ENCODE measurements at regions not wholly inside any gene's neighbourhood (a gene's known extent, or its start where the extent isn't known, plus 50 kb on each side); places are given as distances from the start of the nearest gene placed in this dataset.

DNA sequence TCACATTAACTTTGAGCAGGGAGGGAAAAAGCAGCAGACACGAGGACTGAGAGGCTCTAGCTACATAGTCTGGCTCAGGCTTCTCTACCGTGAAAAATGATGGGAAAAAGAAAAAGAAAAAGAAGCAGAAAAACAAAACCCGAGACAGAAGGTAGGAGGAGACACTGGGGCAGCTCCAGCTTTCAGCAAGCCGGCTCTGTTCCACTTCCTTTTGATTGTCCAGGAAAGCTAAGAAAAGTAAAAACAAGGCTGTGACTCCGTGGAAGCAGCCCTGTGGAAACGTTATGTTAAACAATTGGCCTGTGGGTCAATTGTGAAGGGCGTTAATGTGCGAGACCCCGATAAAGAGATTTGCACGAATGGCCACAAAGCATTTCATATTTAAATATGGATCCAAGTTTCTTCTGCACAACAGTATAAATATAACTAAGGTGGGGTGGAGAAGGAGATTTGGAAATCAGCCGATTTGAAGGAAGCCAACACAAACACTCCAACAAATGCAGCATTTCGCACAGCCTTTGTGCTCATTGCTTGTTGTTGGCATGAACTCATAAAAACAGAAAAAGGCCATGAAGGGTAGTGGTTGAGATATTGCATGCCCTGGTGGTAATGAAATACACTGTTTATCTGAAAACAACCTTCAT is 236.9 kb upstream of the JAG1 start:
- H3K79me1 ChIP-seq (ENCODE audit: low read depth in 1 of 2, low read length in 2 of 2): no peaks in the 10 kb centered on the region
- peak overlapping the region; percentile 83 for H3K18ac ChIP-seq (ENCODE audit: low read depth, low read length)
- H3K4me3 ChIP-seq (ENCODE audit: insufficient read depth, low read depth, low read length): no peak overlapping the region
- WGBS, 2 experiments (ENCODE audit: extremely low coverage in 2 of 2, insufficient read length in 1 of 2): 27% methylated on average over 5 of the region's 12 CpGs; no CpG with 5 or more reads in 1 of the 2 experiments
- H3K9me3 ChIP-seq (ENCODE audit: control insufficient read depth, insufficient read depth, low read length): peaks cover 2% of the 10 kb centered on the region; the same call in 1 of the 2 replicates
- H3K27ac ChIP-seq (ENCODE audit: insufficient read depth, low read length): no peak overlapping the region
- H3K9me1 ChIP-seq (ENCODE audit: insufficient read depth, low read length): no peaks in the 10 kb centered on the region
- peak overlapping the region; percentile 19; the same call in 1 of the 2 replicates for H3K4me2 ChIP-seq (ENCODE audit: low read depth, low read length)
- H4K5ac ChIP-seq (ENCODE audit: low read depth, low read length): 0 out of 2 replicates have a peak overlapping the region, but pooled peaks have one; percentile 4
- no peak overlapping the region for H4K91ac ChIP-seq (ENCODE audit: insufficient read depth, low read depth, low read length)
- H3K27me3 ChIP-seq (ENCODE audit: control insufficient read depth, insufficient read depth, low read length): no peaks in the 10 kb centered on the region
- no peaks in the 10 kb centered on the region for H3K36me3 ChIP-seq (ENCODE audit: control insufficient read depth, insufficient read depth, low read length)
- TF ChIP-seq RCOR1 (IDR thresholded peaks at IDR 0.05; ENCODE audit: insufficient replicate concordance, low read length): no peak
- no peak for TF ChIP-seq MAFK (IDR thresholded peaks at IDR 0.05; ENCODE audit: low read depth, low read length)
- no peak for TF ChIP-seq MAZ (IDR thresholded peaks at IDR 0.05; ENCODE audit: borderline replicate concordance, low read depth, low read length)
- TF ChIP-seq CEBPB (IDR thresholded peaks at IDR 0.05; ENCODE audit: low read depth, low read length): no peak
- TF ChIP-seq RAD21 (IDR thresholded peaks at IDR 0.05; ENCODE audit: low read length): no peak
- no peak for TF ChIP-seq BHLHE40 (IDR thresholded peaks at IDR 0.05; ENCODE audit: low read depth, low read length)
- TF ChIP-seq, protein P1, sequence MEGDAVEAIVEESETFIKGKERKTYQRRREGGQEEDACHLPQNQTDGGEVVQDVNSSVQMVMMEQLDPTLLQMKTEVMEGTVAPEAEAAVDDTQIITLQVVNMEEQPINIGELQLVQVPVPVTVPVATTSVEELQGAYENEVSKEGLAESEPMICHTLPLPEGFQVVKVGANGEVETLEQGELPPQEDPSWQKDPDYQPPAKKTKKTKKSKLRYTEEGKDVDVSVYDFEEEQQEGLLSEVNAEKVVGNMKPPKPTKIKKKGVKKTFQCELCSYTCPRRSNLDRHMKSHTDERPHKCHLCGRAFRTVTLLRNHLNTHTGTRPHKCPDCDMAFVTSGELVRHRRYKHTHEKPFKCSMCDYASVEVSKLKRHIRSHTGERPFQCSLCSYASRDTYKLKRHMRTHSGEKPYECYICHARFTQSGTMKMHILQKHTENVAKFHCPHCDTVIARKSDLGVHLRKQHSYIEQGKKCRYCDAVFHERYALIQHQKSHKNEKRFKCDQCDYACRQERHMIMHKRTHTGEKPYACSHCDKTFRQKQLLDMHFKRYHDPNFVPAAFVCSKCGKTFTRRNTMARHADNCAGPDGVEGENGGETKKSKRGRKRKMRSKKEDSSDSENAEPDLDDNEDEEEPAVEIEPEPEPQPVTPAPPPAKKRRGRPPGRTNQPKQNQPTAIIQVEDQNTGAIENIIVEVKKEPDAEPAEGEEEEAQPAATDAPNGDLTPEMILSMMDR (conservative IDR thresholded peaks at IDR 0.05; ENCODE audit: low read depth, low read length): no peak
- TF ChIP-seq CHD1 (IDR thresholded peaks at IDR 0.05; ENCODE audit: low read depth, low read length): no peak
- TF ChIP-seq MXI1 (IDR thresholded peaks at IDR 0.05; ENCODE audit: borderline replicate concordance, low read depth, low read length): no peak
- no peak overlapping the region for H3K56ac ChIP-seq (ENCODE audit: extremely low read depth, insufficient read depth, low read length)
- no peak for DNase-seq
- H2AK5ac ChIP-seq (ENCODE audit: low read depth, low read length): peak overlapping the region; percentile 56; the same call in 1 of the 2 replicates
- intact Hi-C loops (cut with micrococcal nuclease) (no loop called here), in situ Hi-C loops (cut with MboI; ENCODE audit: low sequenced_read_pairs) (no loop called here), dilution Hi-C loops (cut with HindIII; ENCODE audit: low sequenced_read_pairs, unreplicated experiment) (no loop called here)
- peak overlapping the region; percentile 33 for H2AFZ ChIP-seq (replicated peaks; ENCODE audit: low read length, poor library complexity)
- 0 out of 2 replicates have a peak overlapping the region, but pooled peaks have one; percentile 1 for H2BK120ac ChIP-seq (ENCODE audit: low read depth, low read length)
- 0 out of 3 replicates have a peak overlapping the region, but pooled peaks have one; percentile 33 for H2BK15ac ChIP-seq (ENCODE audit: low read depth, low read length)
- H3K9ac ChIP-seq (ENCODE audit: low read depth, low read length): no peak overlapping the region
- no peak overlapping the region for H3K23ac ChIP-seq (ENCODE audit: low read depth, low read length)
- H4K20me1 ChIP-seq (ENCODE audit: insufficient read depth, low read length): no peaks in the 10 kb centered on the region
- ChIA-PET POLR2A (ENCODE audit: unreplicated experiment) (no interaction called here), CTCF (interaction anchor here (0.7 kb wide), 1 partner anchor 291 kb away, joined by 3 read pairs; no protein-coding TSS in a partner anchor)
- peaks cover 9% of the 10 kb centered on the region; the same call in 1 of the 2 replicates for H3K4me1 ChIP-seq (ENCODE audit: control insufficient read depth, insufficient read depth, low read length)
- no peak overlapping the region for H2AK9ac ChIP-seq (replicated peaks; ENCODE audit: low read depth, low read length, poor library complexity)
- no peak overlapping the region for H3K14ac ChIP-seq (replicated peaks; ENCODE audit: low read depth, low read length)
- no peak overlapping the region for H2BK5ac ChIP-seq (ENCODE audit: low read depth, low read length, poor library complexity, severe bottlenecking)
- H3K4ac ChIP-seq (ENCODE audit: low read depth, low read length): peak overlapping the region; percentile 45; the same call in 1 of the 2 replicates
- H2BK20ac ChIP-seq (ENCODE audit: low read depth, low read length): no peak overlapping the region
- BruUV-seq (replicated peaks): no TSS peak
- ATAC-seq (ENCODE audit: low read depth): no peak
- H4K8ac ChIP-seq (ENCODE audit: low read depth in 2 of 2, low read length in 2 of 2): no peak overlapping the region
